ENCODE measurements at regions not wholly inside any gene's neighbourhood (a gene's known extent, or its start where the extent isn't known, plus 50 kb on each side); places are given as distances from the start of the nearest gene placed in this dataset.

- Histone ChIP-seq H3K27ac (no peak overlapping the region), H3K36me3 (no peaks in the 10 kb centered on the region), H3K9me3 (no peaks in the 10 kb centered on the region), H3K4me1 (no peaks in the 10 kb centered on the region), H3K4me3 (no peak overlapping the region), H3K27me3 (peaks cover 0 to 34% of the 10 kb centered on the region in 2 donors)
- ATAC-seq = no peak
- intact Hi-C loops (cut with DNase I) = no loop called here
- TF ChIP-seq CTCF (IDR thresholded peaks at IDR 0.05) = no peak
- DNase-seq = no peak
Observed at GRCh38 chr12:114218136-114218535, 187.8 kb downstream of the TBX5 start.

- TF ChIP-seq CTCF (IDR thresholded peaks at IDR 0.05) = no peak
- Histone ChIP-seq H3K4me3 (no peak overlapping the region), H3K27me3 (peaks cover 0 to 18% of the 10 kb centered on the region in 2 donors), H3K27ac (no peak overlapping the region), H3K9me3 (no peaks in the 10 kb centered on the region), H3K4me1 (no peaks in the 10 kb centered on the region), H3K36me3 (no peaks in the 10 kb centered on the region)
- DNase-seq = no peak
- ATAC-seq = no peak
- intact Hi-C loops (cut with DNase I) = no loop called here
Observed at GRCh38 chr12:114215746-114216145, 190.2 kb downstream of the TBX5 start.

GRCh38 chr12:114213055-114213581 is 192.8 kb downstream of the TBX5 start:
- TF ChIP-seq CTCF (IDR thresholded peaks at IDR 0.05) = no peak
- intact Hi-C loops (cut with DNase I) = no loop called here
- Histone ChIP-seq H3K4me1 (no peaks in the 10 kb centered on the region), H3K36me3 (no peaks in the 10 kb centered on the region), H3K27me3 (peaks cover 0 to 5% of the 10 kb centered on the region in 2 donors), H3K4me3 (no peak overlapping the region), H3K27ac (no peak overlapping the region), H3K9me3 (no peaks in the 10 kb centered on the region)
- no peak for DNase-seq
- ATAC-seq = no peak

- no peak for TF ChIP-seq CTCF (IDR thresholded peaks at IDR 0.05)
- peaks cover 0 to 2% of the 10 kb centered on the region in 2 donors for H3K27me3 ChIP-seq
- ATAC-seq = no peak
Observed at GRCh38 chr12:114209861-114210260, 196.1 kb downstream of the TBX5 start.

GRCh38 chr12:114206525-114206924 is 199.4 kb downstream of the TBX5 start:
- intact Hi-C loops (cut with DNase I) = no loop called here
- no peaks in the 10 kb centered on the region for H3K9me3 ChIP-seq
- no peak for TF ChIP-seq CTCF (IDR thresholded peaks at IDR 0.05)
- no peaks in the 10 kb centered on the region for H3K36me3 ChIP-seq
- no peaks in the 10 kb centered on the region for H3K4me1 ChIP-seq
- peaks cover 0 to 4% of the 10 kb centered on the region in 2 donors for H3K27me3 ChIP-seq
- DNase-seq (no peak), ATAC-seq (no peak)
- no peak overlapping the region for H3K4me3 ChIP-seq
- no peak overlapping the region for H3K27ac ChIP-seq

More at GRCh38 chr12:114209861-114210260, 196.1 kb downstream of the TBX5 start:
- H3K9me3 ChIP-seq = no peaks in the 10 kb centered on the region
- intact Hi-C loops (cut with DNase I) = no loop called here
- H3K36me3 ChIP-seq = no peaks in the 10 kb centered on the region
- H3K4me1 ChIP-seq = no peaks in the 10 kb centered on the region
- H3K4me3 ChIP-seq = no peak overlapping the region
- no peak overlapping the region for H3K27ac ChIP-seq
- no peak for DNase-seq

Data from left lung (tissue), 4 donors.